DND-41 (cell line): ENCODE measurements at regions not wholly inside any gene's neighbourhood (a gene's known extent, or its start where the extent isn't known, plus 50 kb on each side); places are given as distances from the start of the nearest gene placed in this dataset.

Experiments used
- ATAC-seq: fragments of 200-7000 bp; cut with Tn5 transposase; 3 replicates; pipeline ENCODE4 v1.9.1; 2021; ENCODE audit warnings: low read depth; ENCODE audit not compliant: insufficient read depth
- DNase-seq: peaks from one replicate; pipeline ENCODE4 v3.0.0-alpha.2; 2020
- H2AFZ ChIP-seq: 2 replicates; pipeline ENCODE4 v1.6.0; 2012; ENCODE audit warnings: low read depth, low read length
- H3K27ac ChIP-seq: 2 replicates; pipeline ENCODE4 v1.5.1; 2012; ENCODE audit warnings: low read length, inconsistent platforms
- H3K27me3 ChIP-seq: fragments of 200-600 bp; sonication (generic); 2 replicates; pipeline ENCODE4 v1.6.0; 2012; ENCODE audit warnings: low read length, mild to moderate bottlenecking, inconsistent platforms; ENCODE audit not compliant: insufficient read depth, poor library complexity
- H3K36me3 ChIP-seq: 2 replicates; pipeline ENCODE4 v1.5.1; 2012; ENCODE audit warnings: low read length, inconsistent platforms; ENCODE audit not compliant: insufficient read depth
- H3K4me1 ChIP-seq: 2 replicates; pipeline ENCODE4 v1.5.1; 2012; ENCODE audit warnings: mild to moderate bottlenecking, low read length; ENCODE audit not compliant: insufficient read depth
- H3K4me2 ChIP-seq: 2 replicates; pipeline ENCODE4 v1.6.0; 2012; ENCODE audit warnings: mild to moderate bottlenecking, moderate library complexity, low read length, inconsistent platforms; ENCODE audit not compliant: insufficient read depth
- H3K4me3 ChIP-seq, 2 experiments: fragments of 200-600 bp in 1 of 2; shearing (Covaris generic) in 1 of 2; 2 replicates each; pipeline ENCODE4 v1.5.1; 2012 to 2016; ENCODE audit warnings: inconsistent platforms in 2 of 2, low read length in 2 of 2, mild to moderate bottlenecking in 2 of 2, low read depth in 1 of 2, moderate library complexity in 1 of 2
- H3K79me2 ChIP-seq: 2 replicates; pipeline ENCODE4 v1.6.0; 2012; ENCODE audit warnings: low read length, inconsistent platforms; ENCODE audit not compliant: insufficient read depth
- H3K9ac ChIP-seq: 2 replicates; pipeline ENCODE4 v1.6.0; 2012; ENCODE audit warnings: low read depth, mild to moderate bottlenecking, inconsistent platforms, low read length, moderate library complexity
- H3K9me3 ChIP-seq: 2 replicates; pipeline ENCODE4 v1.5.1; 2012; ENCODE audit warnings: low read length, moderate library complexity, mild to moderate bottlenecking, inconsistent platforms; ENCODE audit not compliant: insufficient read depth, severe bottlenecking
- H4K20me1 ChIP-seq: 2 replicates; pipeline ENCODE4 v1.6.0; 2012; ENCODE audit warnings: low read length; ENCODE audit not compliant: insufficient read depth
- EZH2 ChIP-seq: IDR thresholded peaks from 3 replicates; pipeline ENCODE4 v1.6.1; 2012; ENCODE audit warnings: borderline replicate concordance, low read depth, mild to moderate bottlenecking, moderate library complexity, low read length, inconsistent platforms; ENCODE audit not compliant: severe bottlenecking
- TF ChIP-seq, protein P1 (sequence below): IDR thresholded peaks from 2 replicates; pipeline ENCODE4 v1.5.1; 2012; ENCODE audit warnings: borderline replicate concordance, low read length, moderate library complexity, mild to moderate bottlenecking; ENCODE audit not compliant: poor library complexity, severe bottlenecking; ENCODE audit errors: extremely low read depth

DNA sequence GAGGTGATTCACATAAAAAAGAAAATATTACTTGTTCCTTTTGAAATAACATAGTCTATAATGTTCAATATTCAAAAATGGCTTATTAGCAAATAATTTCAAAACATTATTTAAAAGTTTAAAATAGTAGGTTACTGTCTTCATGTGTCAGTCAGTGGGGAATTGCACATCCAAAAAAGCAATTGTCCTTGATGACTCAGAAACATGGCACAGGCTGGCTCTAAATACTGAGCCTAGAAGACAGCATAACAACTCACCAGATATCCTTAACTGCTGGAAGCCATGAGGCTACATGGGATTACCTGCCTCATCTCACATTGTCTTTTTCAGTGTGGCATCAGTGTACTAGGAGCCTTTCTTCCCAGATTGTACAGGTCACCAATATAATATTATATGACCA lies 439.5 kb upstream of the RGMB start:
- Histone ChIP-seq H3K4me3 (no peak overlapping the region), H3K27ac (no peak overlapping the region), H3K79me2 (no peaks in the 10 kb centered on the region), H4K20me1 (no peaks in the 10 kb centered on the region), H3K9ac (no peak overlapping the region), H3K4me1 (no peaks in the 10 kb centered on the region), H2AFZ (no peak overlapping the region), H3K4me2 (no peak overlapping the region), H3K27me3 (no peaks in the 10 kb centered on the region), H3K36me3 (no peaks in the 10 kb centered on the region), H3K9me3 (no peaks in the 10 kb centered on the region)
- DNase-seq (no peak), ATAC-seq (no peak)
- TF ChIP-seq, protein P1, sequence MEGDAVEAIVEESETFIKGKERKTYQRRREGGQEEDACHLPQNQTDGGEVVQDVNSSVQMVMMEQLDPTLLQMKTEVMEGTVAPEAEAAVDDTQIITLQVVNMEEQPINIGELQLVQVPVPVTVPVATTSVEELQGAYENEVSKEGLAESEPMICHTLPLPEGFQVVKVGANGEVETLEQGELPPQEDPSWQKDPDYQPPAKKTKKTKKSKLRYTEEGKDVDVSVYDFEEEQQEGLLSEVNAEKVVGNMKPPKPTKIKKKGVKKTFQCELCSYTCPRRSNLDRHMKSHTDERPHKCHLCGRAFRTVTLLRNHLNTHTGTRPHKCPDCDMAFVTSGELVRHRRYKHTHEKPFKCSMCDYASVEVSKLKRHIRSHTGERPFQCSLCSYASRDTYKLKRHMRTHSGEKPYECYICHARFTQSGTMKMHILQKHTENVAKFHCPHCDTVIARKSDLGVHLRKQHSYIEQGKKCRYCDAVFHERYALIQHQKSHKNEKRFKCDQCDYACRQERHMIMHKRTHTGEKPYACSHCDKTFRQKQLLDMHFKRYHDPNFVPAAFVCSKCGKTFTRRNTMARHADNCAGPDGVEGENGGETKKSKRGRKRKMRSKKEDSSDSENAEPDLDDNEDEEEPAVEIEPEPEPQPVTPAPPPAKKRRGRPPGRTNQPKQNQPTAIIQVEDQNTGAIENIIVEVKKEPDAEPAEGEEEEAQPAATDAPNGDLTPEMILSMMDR: no peak
- TF ChIP-seq EZH2: no peak

DNA sequence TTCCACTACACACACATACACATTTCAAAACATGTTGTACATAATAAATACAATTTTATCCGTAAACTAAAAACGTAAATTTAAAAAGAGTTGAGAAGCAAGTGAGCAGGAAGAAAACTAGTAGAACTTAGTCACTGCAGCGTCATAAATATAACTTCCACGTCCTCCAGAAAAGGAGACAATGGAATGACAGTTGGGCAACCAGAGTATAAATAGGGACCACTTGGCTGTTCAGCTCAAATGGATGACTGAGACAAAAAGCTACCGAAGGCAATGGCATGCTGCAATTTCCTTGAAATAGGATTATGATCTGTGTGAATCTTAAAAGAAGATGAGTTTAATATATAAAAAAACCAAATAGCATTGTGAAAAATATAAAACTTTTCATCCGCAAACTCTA lies 438.5 kb upstream of the RGMB start:
- Histone ChIP-seq H4K20me1 (no peaks in the 10 kb centered on the region), H3K36me3 (no peaks in the 10 kb centered on the region), H3K4me2 (no peak overlapping the region), H3K9ac (no peak overlapping the region), H3K27ac (no peak overlapping the region), H3K4me3 (no peak overlapping the region), H3K9me3 (no peaks in the 10 kb centered on the region), H3K79me2 (no peaks in the 10 kb centered on the region), H3K4me1 (no peaks in the 10 kb centered on the region), H2AFZ (no peak overlapping the region), H3K27me3 (no peaks in the 10 kb centered on the region)
- ATAC-seq: no peak
- no peak for DNase-seq
- TF ChIP-seq, protein P1: no peak
- no peak for TF ChIP-seq EZH2

DNA sequence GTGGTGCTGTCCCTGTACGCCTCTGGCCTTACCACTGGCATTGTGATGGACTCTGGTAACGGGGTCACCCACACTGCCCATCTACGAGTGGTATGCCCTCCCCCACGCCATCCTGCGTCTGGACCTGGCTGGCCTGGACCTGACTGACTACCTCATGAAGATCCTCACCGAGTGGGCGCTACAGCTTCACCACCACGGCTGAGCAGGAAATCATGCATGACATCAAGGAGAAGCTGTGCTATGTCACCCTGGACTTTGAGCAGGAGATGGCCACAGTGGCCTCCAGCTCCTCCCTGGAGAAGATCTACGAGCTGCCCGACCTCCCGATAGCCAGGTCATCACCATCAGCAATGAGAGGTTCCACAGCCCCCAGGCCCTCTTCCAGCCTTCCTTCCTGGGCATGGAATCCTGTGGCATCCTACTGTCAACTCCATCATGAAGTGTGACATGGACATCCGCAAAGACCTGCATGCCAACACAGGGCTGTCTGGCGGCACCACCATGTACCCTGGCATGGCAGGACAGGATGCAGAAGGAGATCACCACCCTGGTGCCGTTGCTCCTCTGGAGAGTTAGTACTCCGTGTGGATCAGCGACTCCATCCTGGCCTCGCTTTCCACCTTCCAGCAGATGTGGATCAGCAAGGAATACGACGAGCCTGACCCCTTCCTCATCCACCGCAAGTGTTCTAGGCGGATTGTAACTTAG lies 434.2 kb upstream of the RGMB start:
- no peaks in the 10 kb centered on the region for H3K36me3 ChIP-seq
- DNase-seq (no peak), ATAC-seq (no peak)
- no peak overlapping the region for H3K4me2 ChIP-seq
- H3K27ac ChIP-seq: no peak overlapping the region
- no peaks in the 10 kb centered on the region for H4K20me1 ChIP-seq
- no peaks in the 10 kb centered on the region for H3K4me1 ChIP-seq
- H3K4me3 ChIP-seq: no peak overlapping the region
- no peaks in the 10 kb centered on the region for H3K79me2 ChIP-seq
- H3K27me3 ChIP-seq: no peaks in the 10 kb centered on the region
- H3K9ac ChIP-seq: no peak overlapping the region
- no peak for TF ChIP-seq EZH2
- TF ChIP-seq, protein P1: no peak
- H2AFZ ChIP-seq: no peak overlapping the region
- H3K9me3 ChIP-seq: no peaks in the 10 kb centered on the region
